ENCODE measurements at regions not wholly inside any gene's neighbourhood (a gene's known extent, or its start where the extent isn't known, plus 50 kb on each side); places are given as distances from the start of the nearest gene placed in this dataset.
"Not testable (repeated sequence)": the region's sequence is repeated elsewhere in the genome, so short reads cannot be mapped to it uniquely, and the experiment has no call there.

DNA sequence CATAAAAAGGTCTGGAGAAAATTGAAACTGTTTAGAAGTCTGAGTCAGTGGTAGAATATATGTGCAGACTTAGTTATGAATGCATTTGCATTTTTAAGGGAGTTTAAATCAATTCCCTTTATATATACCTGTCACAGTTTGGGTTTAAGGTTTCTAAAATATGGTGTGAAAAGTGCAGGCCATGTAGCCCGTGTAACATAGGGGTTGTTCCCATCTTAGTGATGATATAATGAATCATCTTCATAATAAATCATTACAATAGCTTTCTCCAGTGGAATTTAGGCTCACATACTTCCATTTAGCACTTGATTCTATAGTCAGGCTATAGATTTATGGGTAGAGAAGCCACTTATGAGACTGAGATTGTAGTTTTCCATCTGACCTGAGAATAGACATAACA lies 1162.4 kb downstream of the SLC16A7 start:
- WGBS, 2 experiments: no CpG with 5 or more reads among the region's 1 CpG
- Histone ChIP-seq H3K9me3 (ENCODE audit: control insufficient read depth, low read length) (no peaks in the 10 kb centered on the region), H3K36me3 (ENCODE audit: control insufficient read depth, insufficient read depth, low read length) (no peaks in the 10 kb centered on the region), H3K27me3 (ENCODE audit: control insufficient read depth, insufficient read depth, low read length, poor library complexity, severe bottlenecking) (no peaks in the 10 kb centered on the region), H3K27ac (ENCODE audit: insufficient read depth, low read depth, low read length, poor library complexity, severe bottlenecking) (no peak overlapping the region), H3K4me3 (ENCODE audit: insufficient read depth, low read depth, low read length) (no peak overlapping the region), H3K4me1 (ENCODE audit: control insufficient read depth, insufficient read depth, low read length) (no peaks in the 10 kb centered on the region)

DNA sequence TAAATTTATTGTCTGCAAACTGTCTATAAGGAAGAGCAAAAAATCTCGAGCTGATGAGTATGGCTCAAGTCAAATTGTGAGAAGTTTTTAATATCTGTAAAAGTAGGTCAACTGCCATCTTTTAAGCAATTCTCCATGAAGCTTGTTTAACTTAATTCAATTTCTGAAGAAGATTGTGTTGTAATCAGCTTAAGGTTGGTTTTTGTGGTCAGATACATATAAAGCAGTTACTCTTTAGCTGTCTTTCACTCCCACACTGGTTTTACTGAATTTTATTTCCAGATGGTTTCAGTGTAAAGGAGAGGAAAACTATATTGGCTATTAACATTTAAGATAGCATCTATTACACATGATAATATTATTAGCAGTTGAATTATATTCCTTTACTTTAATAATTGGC lies 1165.1 kb downstream of the SLC16A7 start:
- H3K4me3 ChIP-seq (ENCODE audit: insufficient read depth, low read depth, low read length): no peak overlapping the region
- no peaks in the 10 kb centered on the region for H3K4me1 ChIP-seq (ENCODE audit: control insufficient read depth, insufficient read depth, low read length)
- no peaks in the 10 kb centered on the region for H3K36me3 ChIP-seq (ENCODE audit: control insufficient read depth, insufficient read depth, low read length)
- no peak overlapping the region for H3K27ac ChIP-seq (ENCODE audit: insufficient read depth, low read depth, low read length, poor library complexity, severe bottlenecking)
- no peaks in the 10 kb centered on the region for H3K27me3 ChIP-seq (ENCODE audit: control insufficient read depth, insufficient read depth, low read length, poor library complexity, severe bottlenecking)
- WGBS, 2 experiments: 57 to 84% methylated on average over 1 of the region's 1 CpG
- no peaks in the 10 kb centered on the region for H3K9me3 ChIP-seq (ENCODE audit: control insufficient read depth, low read length)

DNA sequence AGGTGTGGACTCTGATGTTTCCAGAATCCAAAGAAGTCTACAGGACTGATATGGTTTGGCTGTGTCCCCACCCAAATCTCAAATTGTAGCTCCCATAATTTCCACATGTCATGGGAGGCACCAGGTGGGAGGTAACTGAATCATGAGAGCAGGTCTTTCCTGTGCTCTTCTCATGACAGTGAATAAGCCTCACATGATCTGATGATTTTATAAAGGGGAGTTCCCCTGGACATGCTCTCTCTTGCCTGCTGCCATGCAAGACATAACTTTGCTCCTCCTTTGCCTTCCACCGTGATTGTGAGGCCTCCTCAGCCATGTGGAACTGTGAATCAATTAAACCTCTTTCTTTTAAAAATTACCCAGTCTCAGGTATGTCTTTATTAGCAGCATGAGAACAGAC lies 1205.3 kb downstream of the SLC16A7 start:
- WGBS, 2 experiments: 47 to 73% methylated on average over 1 of the region's 1 CpG
- H3K9me3 ChIP-seq (ENCODE audit: control insufficient read depth, low read length): not testable (repeated sequence)

DNA sequence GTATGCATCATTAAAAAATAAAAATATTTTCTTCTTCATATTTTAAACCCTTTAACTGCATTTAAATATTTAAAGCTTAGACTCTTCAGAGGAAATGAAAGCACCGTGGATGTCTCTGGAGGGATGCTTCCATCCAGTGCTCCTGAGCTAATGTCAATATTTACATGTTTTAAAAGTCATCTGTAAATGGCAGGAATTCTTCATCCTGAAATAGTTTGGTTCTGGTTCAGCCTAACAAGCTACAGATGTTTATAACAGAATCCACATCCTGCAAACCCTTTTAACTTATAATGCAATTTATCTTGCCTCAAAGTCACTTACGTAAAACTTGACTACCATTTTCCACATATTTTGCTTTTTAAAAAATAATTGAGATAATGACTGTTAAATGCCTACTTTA lies 1207.3 kb downstream of the SLC16A7 start:
- Histone ChIP-seq H3K4me3 (ENCODE audit: insufficient read depth, low read depth, low read length) (no peak overlapping the region), H3K36me3 (ENCODE audit: control insufficient read depth, insufficient read depth, low read length) (no peaks in the 10 kb centered on the region), H3K4me1 (ENCODE audit: control insufficient read depth, insufficient read depth, low read length) (no peaks in the 10 kb centered on the region), H3K9me3 (ENCODE audit: control insufficient read depth, low read length) (peaks cover 3% of the 10 kb centered on the region), H3K27me3 (ENCODE audit: control insufficient read depth, insufficient read depth, low read length, poor library complexity, severe bottlenecking) (no peaks in the 10 kb centered on the region), H3K27ac (ENCODE audit: insufficient read depth, low read depth, low read length, poor library complexity, severe bottlenecking) (no peak overlapping the region)
- WGBS, 2 experiments: 94% methylated on average over 2 of the region's 2 CpGs; no CpG with 5 or more reads in 1 of the 2 experiments

More for the DNA sequence above, 1205.3 kb downstream of the SLC16A7 start:
- not testable (repeated sequence) for H3K27me3 ChIP-seq (ENCODE audit: control insufficient read depth, insufficient read depth, low read length, poor library complexity, severe bottlenecking); H3K4me1 ChIP-seq (ENCODE audit: control insufficient read depth, insufficient read depth, low read length); H3K36me3 ChIP-seq (ENCODE audit: control insufficient read depth, insufficient read depth, low read length); H3K27ac ChIP-seq (ENCODE audit: insufficient read depth, low read depth, low read length, poor library complexity, severe bottlenecking); H3K4me3 ChIP-seq (ENCODE audit: insufficient read depth, low read depth, low read length)

DNA sequence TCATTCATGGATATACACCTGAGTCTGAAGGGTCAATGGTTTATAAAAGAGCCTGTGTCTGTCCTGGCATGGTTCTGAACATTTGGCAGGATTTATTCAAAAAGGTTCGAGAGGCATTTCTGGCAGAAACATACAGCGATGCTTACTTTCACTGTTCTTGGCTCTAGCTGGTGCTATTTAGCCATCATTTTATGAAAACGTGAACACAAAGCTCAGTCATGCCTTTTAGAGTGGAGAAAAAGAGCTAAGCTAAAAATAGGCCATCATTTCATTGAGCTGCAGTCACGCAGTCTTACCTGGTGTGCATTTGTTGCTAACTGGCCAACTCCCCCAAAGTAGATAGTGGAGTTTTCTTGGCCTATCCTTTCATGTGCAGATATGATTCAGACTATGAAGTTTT lies 1209.5 kb downstream of the SLC16A7 start:
- no peaks in the 10 kb centered on the region for H3K4me1 ChIP-seq (ENCODE audit: control insufficient read depth, insufficient read depth, low read length)
- H3K27ac ChIP-seq (ENCODE audit: insufficient read depth, low read depth, low read length, poor library complexity, severe bottlenecking): no peak overlapping the region
- H3K9me3 ChIP-seq (ENCODE audit: control insufficient read depth, low read length): peaks cover 3% of the 10 kb centered on the region
- no peaks in the 10 kb centered on the region for H3K27me3 ChIP-seq (ENCODE audit: control insufficient read depth, insufficient read depth, low read length, poor library complexity, severe bottlenecking)
- H3K4me3 ChIP-seq (ENCODE audit: insufficient read depth, low read depth, low read length): no peak overlapping the region
- H3K36me3 ChIP-seq (ENCODE audit: control insufficient read depth, insufficient read depth, low read length): no peaks in the 10 kb centered on the region
- 84 to 87% methylated on average over 4 of the region's 4 CpGs for WGBS, 2 experiments

DNA sequence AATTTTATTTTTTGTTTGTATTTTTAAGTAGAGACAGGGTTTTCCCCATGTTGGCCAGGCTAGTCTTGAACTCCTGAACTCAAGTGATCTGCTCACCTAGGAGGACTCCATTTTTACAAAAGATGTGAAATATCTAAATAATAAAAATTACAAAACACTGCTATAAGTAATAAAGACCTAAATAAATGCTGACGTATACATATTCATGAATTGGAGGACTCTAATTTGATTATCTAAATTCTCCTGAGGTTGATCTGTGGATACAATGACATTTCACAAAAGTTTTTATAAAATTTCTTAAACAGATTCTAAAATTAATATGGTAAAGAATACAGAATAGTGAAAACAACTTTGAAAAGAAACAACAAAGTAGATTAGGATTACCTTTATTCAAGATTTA lies 1224.0 kb downstream of the SLC16A7 start:
- Histone ChIP-seq H3K36me3 (ENCODE audit: control insufficient read depth, insufficient read depth, low read length) (no peaks in the 10 kb centered on the region), H3K27me3 (ENCODE audit: control insufficient read depth, insufficient read depth, low read length, poor library complexity, severe bottlenecking) (no peaks in the 10 kb centered on the region), H3K9me3 (ENCODE audit: control insufficient read depth, low read length) (peaks cover 3% of the 10 kb centered on the region), H3K27ac (ENCODE audit: insufficient read depth, low read depth, low read length, poor library complexity, severe bottlenecking) (no peak overlapping the region), H3K4me1 (ENCODE audit: control insufficient read depth, insufficient read depth, low read length) (no peaks in the 10 kb centered on the region), H3K4me3 (ENCODE audit: insufficient read depth, low read depth, low read length) (no peak overlapping the region)
- WGBS, 2 experiments: no CpG with 5 or more reads among the region's 1 CpG

DNA sequence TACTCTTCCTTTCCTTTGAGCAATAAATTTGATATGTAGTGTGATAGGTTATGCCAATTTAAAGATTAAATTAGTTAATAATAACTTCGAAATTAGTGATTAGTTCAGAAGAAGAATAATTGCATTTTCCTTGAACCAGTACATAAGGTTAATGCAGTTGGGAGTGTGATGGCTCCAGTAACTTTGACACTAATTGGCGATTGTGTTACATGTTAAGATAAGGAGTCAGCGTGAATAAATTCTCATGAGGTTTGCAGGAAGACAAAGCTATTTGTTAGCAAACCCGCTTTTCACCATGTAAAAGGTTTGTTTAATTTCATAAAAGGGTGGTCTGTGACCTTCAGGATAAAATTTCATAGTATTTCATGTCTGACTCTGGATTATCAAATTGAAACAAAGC lies 1226.8 kb downstream of the SLC16A7 start:
- Histone ChIP-seq H3K27me3 (ENCODE audit: control insufficient read depth, insufficient read depth, low read length, poor library complexity, severe bottlenecking) (no peaks in the 10 kb centered on the region), H3K4me3 (ENCODE audit: insufficient read depth, low read depth, low read length) (no peak overlapping the region), H3K36me3 (ENCODE audit: control insufficient read depth, insufficient read depth, low read length) (no peaks in the 10 kb centered on the region), H3K4me1 (ENCODE audit: control insufficient read depth, insufficient read depth, low read length) (no peaks in the 10 kb centered on the region), H3K9me3 (ENCODE audit: control insufficient read depth, low read length) (no peaks in the 10 kb centered on the region), H3K27ac (ENCODE audit: insufficient read depth, low read depth, low read length, poor library complexity, severe bottlenecking) (no peak overlapping the region)
- WGBS, 2 experiments: 91 to 93% methylated on average over 4 of the region's 4 CpGs

DNA sequence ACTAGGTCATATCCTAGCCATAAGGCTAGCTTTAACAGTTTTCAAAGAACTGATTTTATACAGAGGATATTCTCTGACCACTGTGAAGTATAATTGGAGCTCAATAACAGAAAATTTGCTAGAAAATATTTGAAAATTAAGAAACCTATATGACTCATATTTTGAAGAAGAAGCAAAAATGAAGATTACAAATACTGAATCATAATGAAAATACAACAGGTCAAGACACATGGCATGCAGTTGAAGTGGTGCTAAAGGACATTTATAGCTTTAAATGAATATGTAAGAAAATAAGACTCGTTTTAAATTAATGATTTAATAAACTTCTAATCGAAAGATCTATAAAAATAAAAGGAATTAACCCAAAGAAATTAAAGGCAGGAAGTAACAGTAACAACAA lies 1234.6 kb downstream of the SLC16A7 start:
- H3K4me3 ChIP-seq (ENCODE audit: insufficient read depth, low read depth, low read length): no peak overlapping the region
- no peak overlapping the region for H3K27ac ChIP-seq (ENCODE audit: insufficient read depth, low read depth, low read length, poor library complexity, severe bottlenecking)
- WGBS, 2 experiments: 100% methylated on average over 1 of the region's 2 CpGs; no CpG with 5 or more reads in 1 of the 2 experiments
- H3K9me3 ChIP-seq (ENCODE audit: control insufficient read depth, low read length): no peaks in the 10 kb centered on the region
- no peaks in the 10 kb centered on the region for H3K36me3 ChIP-seq (ENCODE audit: control insufficient read depth, insufficient read depth, low read length)
- no peaks in the 10 kb centered on the region for H3K4me1 ChIP-seq (ENCODE audit: control insufficient read depth, insufficient read depth, low read length)
- H3K27me3 ChIP-seq (ENCODE audit: control insufficient read depth, insufficient read depth, low read length, poor library complexity, severe bottlenecking): no peaks in the 10 kb centered on the region

DNA sequence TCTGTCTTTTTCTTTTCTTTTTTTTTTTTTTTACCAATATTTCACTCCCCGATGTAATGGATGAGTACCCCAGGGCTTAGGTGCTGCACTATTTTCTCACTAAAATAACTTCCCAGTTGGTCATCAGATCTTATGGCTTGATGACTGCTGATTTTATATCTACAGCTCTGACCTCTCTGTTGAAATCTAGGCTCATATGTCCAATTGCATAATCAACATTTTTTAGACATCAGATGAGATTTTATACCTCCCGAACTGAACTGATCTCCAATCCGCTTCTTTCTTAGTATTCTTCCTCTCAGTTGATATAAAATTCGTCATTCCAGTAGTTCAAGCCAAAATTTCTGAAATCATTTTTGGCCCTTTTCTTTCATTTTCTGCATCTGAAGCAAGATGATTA lies 1236.5 kb downstream of the SLC16A7 start:
- no peaks in the 10 kb centered on the region for H3K9me3 ChIP-seq (ENCODE audit: control insufficient read depth, low read length)
- H3K4me1 ChIP-seq (ENCODE audit: control insufficient read depth, insufficient read depth, low read length): no peaks in the 10 kb centered on the region
- WGBS, 2 experiments: 94 to 95% methylated on average over 4 of the region's 4 CpGs
- H3K36me3 ChIP-seq (ENCODE audit: control insufficient read depth, insufficient read depth, low read length): no peaks in the 10 kb centered on the region
- no peaks in the 10 kb centered on the region for H3K27me3 ChIP-seq (ENCODE audit: control insufficient read depth, insufficient read depth, low read length, poor library complexity, severe bottlenecking)
- no peak overlapping the region for H3K27ac ChIP-seq (ENCODE audit: insufficient read depth, low read depth, low read length, poor library complexity, severe bottlenecking)
- H3K4me3 ChIP-seq (ENCODE audit: insufficient read depth, low read depth, low read length): no peak overlapping the region

DNA sequence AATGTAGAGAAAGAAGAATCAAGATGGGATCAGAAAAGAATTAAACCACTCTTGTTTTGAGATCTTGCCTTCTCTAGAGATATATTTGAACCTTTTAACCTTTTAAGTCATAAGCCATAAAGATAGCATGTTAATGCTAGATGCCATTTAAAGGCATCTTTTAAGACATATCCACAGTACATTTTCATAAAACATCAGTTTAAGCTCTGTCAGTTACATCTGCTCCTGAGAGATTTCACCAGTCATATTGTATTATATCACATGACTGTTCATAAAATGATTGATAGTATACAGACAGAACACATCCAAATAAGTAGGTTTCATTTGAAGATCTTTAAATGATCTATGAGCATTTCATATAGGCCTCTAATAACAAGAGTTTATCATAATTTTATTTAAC lies 1238.5 kb downstream of the SLC16A7 start:
- no peaks in the 10 kb centered on the region for H3K4me1 ChIP-seq (ENCODE audit: control insufficient read depth, insufficient read depth, low read length)
- H3K4me3 ChIP-seq (ENCODE audit: insufficient read depth, low read depth, low read length): no peak overlapping the region
- no peaks in the 10 kb centered on the region for H3K9me3 ChIP-seq (ENCODE audit: control insufficient read depth, low read length)
- H3K36me3 ChIP-seq (ENCODE audit: control insufficient read depth, insufficient read depth, low read length): no peaks in the 10 kb centered on the region
- no peaks in the 10 kb centered on the region for H3K27me3 ChIP-seq (ENCODE audit: control insufficient read depth, insufficient read depth, low read length, poor library complexity, severe bottlenecking)
- no peak overlapping the region for H3K27ac ChIP-seq (ENCODE audit: insufficient read depth, low read depth, low read length, poor library complexity, severe bottlenecking)

DNA sequence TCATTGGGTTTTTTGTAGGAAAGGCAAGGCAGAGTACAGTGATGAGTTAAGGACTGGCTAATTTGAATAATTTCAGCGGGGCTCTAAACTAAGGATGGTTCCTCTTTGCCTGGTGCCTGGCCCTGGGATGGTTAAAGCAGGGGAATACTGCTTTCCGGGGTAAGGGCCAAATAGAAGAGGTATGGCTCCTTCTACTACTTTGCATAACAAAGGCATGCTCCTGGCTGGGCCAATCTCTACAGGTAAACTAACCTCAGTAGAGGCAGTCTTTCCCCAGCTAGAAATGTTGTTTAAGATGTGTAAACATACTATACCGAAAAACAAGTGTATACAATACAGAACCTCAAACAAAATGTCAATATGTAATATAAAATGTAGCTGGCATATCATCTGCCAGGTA lies 1239.0 kb downstream of the SLC16A7 start:
- Histone ChIP-seq H3K4me3 (ENCODE audit: insufficient read depth, low read depth, low read length) (no peak overlapping the region), H3K9me3 (ENCODE audit: control insufficient read depth, low read length) (no peaks in the 10 kb centered on the region), H3K27me3 (ENCODE audit: control insufficient read depth, insufficient read depth, low read length, poor library complexity, severe bottlenecking) (no peaks in the 10 kb centered on the region), H3K27ac (ENCODE audit: insufficient read depth, low read depth, low read length, poor library complexity, severe bottlenecking) (no peak overlapping the region), H3K4me1 (ENCODE audit: control insufficient read depth, insufficient read depth, low read length) (no peaks in the 10 kb centered on the region), H3K36me3 (ENCODE audit: control insufficient read depth, insufficient read depth, low read length) (no peaks in the 10 kb centered on the region)
- WGBS, 2 experiments: 73 to 76% methylated on average over 2 of the region's 3 CpGs

All from ectodermal cell (in vitro differentiated cells).